Hematopoietic multipotent progenitor cell treated with erythropoietin and hydrocortisone succinate and interleukin-3 and kit ligand, for 4 days (in vitro differentiated cells): ENCODE measurements at regions not wholly inside any gene's neighbourhood (a gene's known extent, or its start where the extent isn't known, plus 50 kb on each side); places are given as distances from the start of the nearest gene placed in this dataset.
"Not testable (repeated sequence)": the region's sequence is repeated elsewhere in the genome, so short reads cannot be mapped to it uniquely, and the experiment has no call there.

ENCODE experiments used
- DNase-seq: peaks from one replicate; pipeline ENCODE4 v3.0.0-alpha.2; 2015

GRCh38 chr15:66968806-66969596, 96.4 kb upstream of the SMAD3 start:
- DNase-seq = no peak

GRCh38 chr15:66974131-66974530, 91.3 kb upstream of the SMAD3 start:
- DNase-seq = not testable (repeated sequence)

- not testable (repeated sequence) for DNase-seq
These were observed 89.2 kb upstream of the SMAD3 start for GRCh38 chr15:66976106-66976640.

GRCh38 chr15:66980326-66980725, 85.1 kb upstream of the SMAD3 start:
- DNase-seq = peak; percentile 10

- DNase-seq = no peak
These were observed 83.6 kb upstream of the SMAD3 start for GRCh38 chr15:66981771-66982170.

- DNase-seq = no peak
These were observed 83.2 kb upstream of the SMAD3 start for GRCh38 chr15:66982250-66982649.

- DNase-seq = no peak
These were observed 82.6 kb upstream of the SMAD3 start for GRCh38 chr15:66982816-66983215.

- no peak for DNase-seq
These were observed 79.7 kb upstream of the SMAD3 start for GRCh38 chr15:66985653-66986052.

GRCh38 chr15:66986951-66987350, 78.5 kb upstream of the SMAD3 start:
- no peak for DNase-seq

GRCh38 chr15:66993090-66993489, 72.3 kb upstream of the SMAD3 start:
- no peak for DNase-seq

GRCh38 chr15:66993874-66994696, 71.3 kb upstream of the SMAD3 start:
- DNase-seq = no peak

- DNase-seq = no peak
These were observed 70.3 kb upstream of the SMAD3 start for GRCh38 chr15:66994927-66995656.

GRCh38 chr15:66996094-66996493, 69.3 kb upstream of the SMAD3 start:
- no peak for DNase-seq

- no peak for DNase-seq
These were observed 68.2 kb upstream of the SMAD3 start for GRCh38 chr15:66997212-66997611.

GRCh38 chr15:66998234-66998633, 67.2 kb upstream of the SMAD3 start:
- DNase-seq = not testable (repeated sequence)

- no peak for DNase-seq
These were observed 66.1 kb upstream of the SMAD3 start for GRCh38 chr15:66999046-66999968.

GRCh38 chr15:67000896-67001295, 64.5 kb upstream of the SMAD3 start:
- DNase-seq = no peak

- no peak for DNase-seq
These were observed 63.0 kb upstream of the SMAD3 start for GRCh38 chr15:67002368-67002767.

GRCh38 chr15:67003586-67003985, 61.8 kb upstream of the SMAD3 start:
- DNase-seq = no peak

GRCh38 chr15:67004142-67004541, 61.3 kb upstream of the SMAD3 start:
- DNase-seq = no peak

GRCh38 chr15:67005294-67005996, 60.0 kb upstream of the SMAD3 start:
- DNase-seq = no peak
